ENCODE measurements at regions not wholly inside any gene's neighbourhood (a gene's known extent, or its start where the extent isn't known, plus 50 kb on each side); places are given as distances from the start of the nearest gene placed in this dataset.
"Not testable (repeated sequence)": the region's sequence is repeated elsewhere in the genome, so short reads cannot be mapped to it uniquely, and the experiment has no call there.

DNA sequence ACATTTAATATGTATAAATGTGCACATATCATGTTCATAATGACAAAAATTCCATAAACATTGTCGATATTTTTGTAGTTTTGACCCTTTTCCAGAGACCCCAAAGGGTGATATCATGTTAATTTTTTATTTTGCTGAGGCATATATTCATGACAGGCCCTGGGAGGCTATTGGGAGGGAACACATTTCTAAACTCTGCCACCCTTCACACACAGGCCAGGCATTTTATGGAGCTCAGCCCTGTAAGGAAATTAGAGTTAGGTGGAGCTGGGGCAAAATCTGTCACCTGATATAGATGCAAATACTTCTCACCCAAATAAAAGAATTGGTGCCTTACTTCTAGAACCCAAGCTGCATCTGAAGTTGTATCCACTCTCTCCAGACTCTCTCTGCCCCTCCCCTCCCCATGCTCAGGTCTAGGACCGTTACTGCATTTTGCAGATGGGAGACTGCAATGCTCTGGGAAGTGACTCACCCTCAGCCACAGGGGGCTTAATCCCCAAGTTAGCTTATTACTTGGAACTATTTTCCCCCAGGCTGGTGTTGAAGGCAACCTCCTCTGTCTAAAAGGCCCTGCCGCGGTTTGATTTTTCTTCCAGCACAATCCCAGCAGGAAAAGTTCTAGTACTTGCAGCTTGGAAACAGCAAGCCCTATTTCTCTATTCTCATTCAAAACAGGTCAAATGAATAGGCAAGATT, 238.9 kb downstream of the EMP1 start:
- no peak for DNase-seq

DNA sequence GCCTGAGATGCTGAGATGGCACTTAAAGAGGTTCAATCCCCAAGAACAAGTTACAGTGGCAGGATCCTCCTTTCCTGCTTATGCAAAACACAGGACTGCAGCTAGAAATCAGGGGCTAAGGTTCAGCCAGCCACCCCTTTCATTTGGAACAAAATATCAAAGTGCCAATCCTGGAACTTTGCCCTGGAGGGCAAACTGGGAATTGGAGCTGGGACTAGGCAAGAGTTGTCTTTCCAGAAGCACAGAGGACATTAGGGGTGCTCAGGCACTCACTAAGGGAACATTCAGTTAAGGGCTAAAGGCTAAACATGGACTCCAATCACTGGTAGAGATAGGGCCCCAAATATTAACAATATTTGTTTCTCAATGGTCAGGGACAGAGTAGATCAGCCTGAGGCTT, 237.2 kb downstream of the EMP1 start:
- no peak for DNase-seq

DNA sequence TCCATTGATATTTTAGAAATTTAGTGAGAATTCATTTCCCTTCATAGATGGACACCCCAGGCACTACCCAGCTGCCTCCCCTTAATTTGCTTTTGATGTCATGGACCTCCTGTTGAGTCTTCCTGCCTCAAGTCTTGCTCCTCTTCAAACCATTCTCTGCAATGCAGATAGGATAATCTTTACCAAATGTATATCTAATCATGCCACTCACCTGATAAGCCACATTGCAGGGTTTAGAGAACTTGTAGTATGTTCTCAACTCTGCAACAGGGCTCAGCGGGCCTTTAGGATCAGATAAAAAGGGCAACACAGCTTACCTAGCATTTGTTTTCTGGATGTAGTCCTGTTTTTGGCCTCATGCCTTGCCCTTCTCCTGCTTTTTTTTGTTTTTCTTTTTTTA, 234.5 kb downstream of the EMP1 start:
- no peak for DNase-seq

DNA sequence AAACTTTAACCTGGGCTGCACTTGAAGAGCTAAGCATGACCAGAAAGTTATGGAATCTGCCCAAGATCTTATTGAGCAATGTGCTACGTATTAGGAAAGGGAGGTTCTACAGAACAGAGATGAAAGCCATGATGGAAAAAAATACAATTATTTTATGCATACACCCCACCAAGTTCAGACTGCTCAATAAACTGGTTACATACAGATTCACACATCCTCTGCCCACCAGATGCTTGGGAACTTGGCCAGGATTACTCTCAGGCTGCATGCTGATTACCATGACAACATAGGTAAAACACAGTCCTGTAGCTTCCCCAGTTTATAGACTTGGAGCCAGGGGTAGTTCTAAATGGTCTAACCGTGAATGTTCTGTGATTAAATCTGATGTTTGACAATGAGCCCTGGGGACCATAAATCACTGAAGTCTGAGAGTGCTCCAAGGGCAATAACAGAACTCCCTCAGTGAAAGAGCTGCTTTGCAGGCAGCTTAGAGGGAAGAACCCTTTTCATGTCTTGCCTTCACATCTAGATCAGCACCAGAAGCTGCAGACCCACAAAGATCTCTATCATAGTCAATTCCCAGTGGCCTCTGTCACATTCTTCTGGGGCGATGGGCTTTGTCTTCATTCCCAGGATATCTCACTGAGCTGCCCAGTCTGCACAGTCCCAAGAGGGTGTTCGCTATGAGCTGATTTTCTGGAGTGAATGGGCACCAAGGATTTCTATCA, 232.2 kb downstream of the EMP1 start:
- DNase-seq: no peak

DNA sequence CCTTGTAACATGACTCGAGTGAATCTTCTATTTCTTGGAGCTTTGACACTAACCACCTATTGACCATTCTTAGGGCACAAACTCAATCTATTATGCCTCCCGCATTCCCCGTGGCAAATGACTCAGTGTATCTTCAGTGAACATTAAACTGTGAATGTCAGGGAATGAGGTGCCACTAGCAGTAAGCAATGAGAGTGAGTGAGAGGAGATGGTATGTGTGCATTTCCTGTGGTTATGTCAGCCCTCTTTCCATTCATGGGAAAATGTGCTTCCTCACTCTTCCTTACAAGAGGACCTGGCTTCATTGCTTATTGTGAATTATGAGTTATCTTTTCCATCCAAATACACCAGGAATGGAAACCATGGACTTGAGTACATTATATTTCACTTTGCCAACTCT, 229.2 kb downstream of the EMP1 start:
- no peak for DNase-seq

DNA sequence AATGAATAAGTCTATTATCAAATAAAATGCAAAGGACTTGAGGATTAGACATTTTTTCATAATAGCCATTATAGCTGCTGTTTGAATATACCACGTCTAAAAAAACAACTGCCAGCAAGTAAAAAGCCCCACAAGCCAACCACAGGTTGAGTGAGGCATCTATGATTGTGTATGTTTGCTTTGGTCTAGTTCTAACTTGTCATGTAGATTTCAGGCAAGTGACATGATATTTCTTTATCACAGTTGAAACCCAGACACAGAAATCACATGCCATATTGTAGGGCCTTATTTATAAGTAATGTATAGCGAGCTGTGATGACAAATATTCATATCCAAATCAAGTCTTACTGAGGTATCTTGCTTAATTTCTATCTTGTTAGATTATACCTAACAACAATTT, 225.8 kb downstream of the EMP1 start:
- no peak for DNase-seq

DNA sequence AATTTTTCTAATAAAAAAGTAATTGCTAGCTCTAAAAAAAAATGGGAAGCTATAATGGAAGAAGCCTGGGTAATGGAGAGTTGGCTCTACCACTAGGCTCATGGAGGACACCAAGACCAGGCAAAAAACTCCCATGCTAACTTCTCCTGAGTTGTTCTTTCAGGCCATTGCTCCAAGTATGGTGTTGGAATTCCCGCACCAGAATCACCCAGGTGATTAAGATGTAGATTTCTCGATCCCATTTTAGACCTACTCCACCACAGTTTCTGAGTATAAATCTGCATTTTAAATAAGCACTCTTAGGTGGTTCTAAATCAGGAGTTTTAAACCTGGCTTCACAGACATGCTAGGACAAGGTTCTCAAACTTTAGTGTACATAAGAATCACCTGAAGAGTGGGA, 221.0 kb downstream of the EMP1 start:
- DNase-seq: no peak

DNA sequence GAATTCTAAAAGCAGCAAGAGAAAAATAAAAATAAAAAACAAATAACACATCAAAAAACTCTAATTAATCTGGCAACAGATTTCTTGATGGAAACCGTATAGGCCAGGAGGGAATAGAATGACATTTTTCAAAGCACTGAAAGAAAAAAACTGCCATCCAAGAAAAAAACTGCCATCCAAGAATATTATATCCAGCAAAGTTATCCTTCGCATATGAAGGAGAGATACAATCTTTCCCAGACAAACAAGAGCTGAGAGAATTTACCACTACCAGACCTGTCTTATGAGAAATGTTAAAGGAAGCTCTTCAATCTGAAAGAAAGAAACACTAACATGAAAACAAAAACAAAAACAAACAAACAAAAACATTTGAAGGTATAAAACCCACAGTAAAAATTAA, 214.8 kb downstream of the EMP1 start:
- DNase-seq: no peak

DNA sequence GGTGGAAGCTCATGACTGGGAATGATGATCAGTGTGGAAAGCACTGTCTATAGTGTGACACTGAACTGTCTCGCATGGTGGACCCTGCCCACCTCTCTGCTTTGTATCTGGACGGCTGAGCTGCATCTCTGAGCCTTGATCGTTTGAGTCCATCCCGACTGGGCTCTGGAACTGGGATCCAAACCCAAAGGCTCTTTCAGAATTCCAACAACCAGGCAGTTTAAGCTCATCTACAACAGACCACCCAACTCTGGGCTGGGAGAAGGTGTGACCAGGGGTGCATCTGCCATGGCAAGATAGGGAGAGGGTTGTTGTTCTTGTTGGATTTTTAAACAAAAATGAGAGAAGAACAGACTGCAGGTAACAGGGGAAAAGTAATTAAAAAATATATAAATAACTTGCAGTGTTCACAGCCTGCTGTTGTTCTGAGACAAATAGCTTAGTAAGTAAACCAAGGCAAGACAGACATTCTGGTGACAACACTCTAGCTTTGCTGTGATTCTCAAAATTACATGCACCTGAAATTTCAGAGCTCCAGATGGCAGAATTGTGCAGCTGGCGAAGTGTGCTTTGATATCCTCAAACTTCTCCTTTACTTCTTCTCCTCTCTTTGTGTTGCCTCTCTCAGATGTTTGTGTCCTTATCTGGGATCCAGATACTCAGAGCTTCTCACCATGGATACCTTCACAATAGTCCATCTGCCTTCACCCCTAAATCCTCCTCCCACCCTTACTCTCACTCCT, 209.6 kb downstream of the EMP1 start:
- DNase-seq: no peak

DNA sequence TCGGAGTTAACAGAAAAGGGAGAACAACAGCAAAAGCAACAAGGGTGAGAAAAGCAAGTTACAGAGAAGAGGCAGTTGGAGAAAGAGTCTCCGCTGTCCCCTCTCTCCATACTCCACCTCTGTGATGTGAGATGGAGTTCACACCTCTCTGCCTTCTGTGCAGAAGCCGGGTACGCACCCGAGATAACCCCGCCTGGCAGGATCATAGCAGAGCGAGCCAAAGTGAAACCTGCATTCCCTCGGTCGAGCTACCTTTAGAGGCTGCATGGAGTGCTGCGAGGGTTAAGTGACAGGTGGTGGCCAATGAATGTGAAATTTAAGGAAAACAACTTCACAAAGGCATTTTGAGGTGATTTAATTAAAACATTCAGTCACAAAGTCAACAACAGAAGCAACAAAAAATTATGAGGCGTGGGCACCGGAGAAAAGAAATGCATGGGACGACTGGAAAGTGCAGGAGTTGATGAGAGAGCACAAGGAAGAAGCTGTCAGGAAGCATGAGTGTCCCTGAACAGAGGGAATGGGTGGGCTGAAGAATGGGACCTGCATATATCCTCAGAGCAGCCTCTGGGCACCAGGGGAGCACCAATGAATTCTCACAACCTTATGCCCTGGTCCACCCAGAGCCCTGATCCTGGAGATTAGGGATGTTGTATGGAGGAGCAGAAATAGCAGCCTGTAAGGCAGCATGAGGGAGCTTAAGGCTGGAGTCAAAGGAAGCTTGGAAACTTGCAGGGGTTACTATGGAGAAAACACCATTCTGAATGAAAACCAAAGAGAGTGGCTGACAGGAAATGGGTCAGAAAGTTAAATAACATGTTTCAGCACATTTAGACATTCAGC, 208.3 kb downstream of the EMP1 start:
- DNase-seq: no peak

DNA sequence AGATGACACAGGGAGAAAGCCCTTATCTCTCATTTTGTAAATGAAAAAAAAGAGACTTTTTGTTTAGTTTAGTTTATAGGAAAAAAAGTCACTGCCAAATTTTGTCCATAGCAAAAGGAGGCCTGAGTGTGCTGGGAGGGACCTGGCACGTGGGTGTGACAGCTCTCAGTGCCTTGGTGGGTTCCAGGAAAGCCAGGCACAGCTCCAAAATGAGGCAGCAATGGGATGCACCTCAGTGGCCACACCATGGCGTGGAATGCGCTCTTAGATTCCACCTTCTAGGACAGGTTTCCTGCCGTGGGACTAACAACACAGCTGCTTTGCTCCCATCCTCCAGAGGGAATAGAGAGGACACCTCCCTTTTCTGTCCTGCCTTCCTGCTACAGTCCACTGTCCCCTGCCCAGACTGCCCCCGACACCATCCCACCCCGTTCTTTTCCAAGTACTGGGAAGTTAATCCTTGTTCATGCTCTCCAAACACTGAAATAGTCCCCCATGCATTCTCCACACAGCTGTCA, 207.6 kb downstream of the EMP1 start:
- no peak for DNase-seq

DNA sequence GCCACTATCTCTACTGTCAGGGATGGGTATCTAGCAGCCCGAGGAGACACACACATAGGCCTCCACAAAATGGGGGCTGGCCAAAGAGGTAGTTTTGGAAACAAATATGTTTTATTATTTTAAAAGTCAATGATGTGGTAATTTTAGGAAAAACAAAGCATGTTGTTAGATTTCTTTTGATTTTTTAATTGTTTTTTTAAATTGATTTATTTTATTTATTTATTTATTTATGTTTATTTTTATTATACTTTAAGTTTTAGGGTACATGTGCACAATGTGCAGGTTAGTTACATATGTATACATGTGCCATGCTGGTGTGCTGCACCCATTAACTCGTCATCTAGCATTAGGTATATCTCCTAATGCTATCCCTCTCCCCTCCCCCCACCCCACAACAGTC, 194.8 kb downstream of the EMP1 start:
- not testable (repeated sequence) for DNase-seq

DNA sequence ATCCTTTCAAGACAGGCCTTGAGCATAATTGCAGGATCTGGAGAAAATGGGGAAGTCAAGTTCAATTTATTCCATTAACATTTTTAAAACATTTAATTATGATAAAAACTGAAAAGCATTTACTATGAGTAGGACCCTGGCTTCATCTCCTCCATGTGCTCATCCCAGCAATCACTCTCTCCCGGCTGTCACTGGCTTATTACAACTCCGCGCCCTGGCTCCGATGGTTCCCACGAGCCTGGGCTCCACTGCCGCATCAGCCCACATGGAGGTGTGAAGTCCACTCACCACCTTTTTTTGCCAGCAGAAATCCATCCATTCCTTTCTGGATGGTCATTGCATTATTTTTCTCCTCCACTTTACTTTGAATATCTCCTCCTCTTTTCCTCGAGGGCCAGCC, 194.4 kb downstream of the EMP1 start:
- no peak for DNase-seq

DNA sequence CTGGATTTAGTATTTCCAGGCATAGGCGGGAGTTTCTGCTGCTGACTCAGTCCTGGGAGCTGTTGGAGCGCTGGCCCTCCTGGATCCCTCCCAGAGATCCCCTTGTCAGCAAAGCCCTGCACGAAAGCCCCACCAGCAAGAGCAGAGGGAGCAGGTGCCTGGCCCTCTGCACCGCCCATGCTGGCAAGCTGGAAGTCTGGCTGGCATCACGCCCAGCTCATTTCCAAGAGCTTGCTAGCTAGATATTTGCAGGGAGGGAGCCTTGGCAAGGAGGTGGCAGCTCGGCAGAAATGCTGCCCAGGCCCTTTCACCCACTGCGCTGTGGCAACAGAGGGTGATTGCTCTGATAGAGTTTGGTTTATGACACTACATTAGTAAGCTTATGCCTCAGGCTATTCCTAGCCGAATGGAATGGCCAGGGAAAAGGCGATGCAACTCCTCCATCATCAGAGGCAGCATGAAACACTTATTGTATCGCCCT, 193.9 kb downstream of the EMP1 start:
- DNase-seq: peak; percentile 81

DNA sequence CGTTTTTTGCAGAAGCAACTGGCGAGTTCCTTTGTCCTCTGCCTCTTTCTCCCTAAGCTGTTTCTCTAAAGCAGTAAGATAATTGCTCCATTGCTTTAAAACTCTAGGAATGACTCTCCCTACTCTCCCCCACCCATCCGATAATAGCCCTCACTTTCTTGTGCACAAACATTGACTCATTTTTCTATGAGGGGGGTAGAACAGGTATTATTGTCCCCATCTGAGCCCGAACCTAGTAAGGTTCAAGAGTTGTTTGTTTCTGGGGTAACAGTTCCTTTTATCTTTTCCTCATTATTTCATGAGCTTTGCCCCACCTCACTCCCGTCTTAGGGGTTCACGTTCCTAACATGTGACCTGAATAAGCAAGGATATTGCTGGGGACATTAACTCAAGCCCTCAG, 190.6 kb downstream of the EMP1 start:
- DNase-seq: no peak

DNA sequence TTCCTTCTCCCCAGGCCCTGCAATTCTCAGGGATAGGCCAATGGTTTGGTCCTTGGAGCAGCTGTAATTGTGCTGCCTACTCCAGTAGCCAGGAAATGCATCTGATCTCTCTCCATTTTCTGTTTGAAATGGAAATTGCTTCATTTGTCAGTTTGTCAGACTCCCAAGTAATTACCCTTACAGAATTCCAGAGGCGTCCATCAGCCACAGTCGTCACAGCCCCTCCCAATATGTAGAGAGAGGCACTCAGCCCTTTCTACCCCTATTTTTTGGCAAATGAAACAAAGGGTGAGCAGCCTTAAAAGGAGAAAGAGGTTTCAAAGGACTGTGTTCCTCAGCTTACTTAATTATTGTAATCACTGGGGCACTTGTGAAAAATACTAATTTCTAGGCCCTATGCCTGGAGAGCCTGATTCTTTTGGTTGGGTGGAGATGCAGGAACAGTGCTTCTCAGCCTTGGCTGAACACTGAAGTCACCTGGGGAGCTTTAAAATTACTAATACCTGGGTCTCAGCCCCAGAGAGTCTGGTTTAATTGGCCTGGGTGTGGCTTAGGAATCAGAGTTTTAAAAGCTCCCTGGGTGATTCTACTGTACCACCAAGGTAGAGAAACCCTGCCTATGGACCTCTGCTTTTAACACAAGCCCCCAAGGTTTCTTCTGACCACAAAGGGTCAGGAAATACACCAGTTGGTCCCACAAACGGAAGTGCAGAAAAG, 190.0 kb downstream of the EMP1 start:
- DNase-seq: no peak

DNA sequence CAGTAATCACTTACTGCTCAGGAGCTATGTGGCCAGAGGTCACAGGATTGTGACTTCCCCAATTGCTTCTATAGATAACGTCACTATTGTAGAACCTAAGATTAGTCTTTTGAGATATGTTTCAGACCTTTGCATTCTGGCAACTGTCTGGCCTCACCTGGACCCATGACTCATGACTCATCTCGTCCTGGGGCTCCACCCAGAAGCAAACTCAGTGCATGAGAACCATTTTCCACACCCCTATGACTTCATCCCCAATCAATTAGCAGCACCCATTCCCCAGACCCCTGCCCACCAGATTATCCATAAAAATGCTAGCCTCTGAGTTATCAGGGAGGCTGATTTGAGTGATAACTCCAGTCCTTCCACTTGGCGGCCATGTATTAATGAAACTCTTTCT, 186.9 kb downstream of the EMP1 start:
- no peak for DNase-seq

DNA sequence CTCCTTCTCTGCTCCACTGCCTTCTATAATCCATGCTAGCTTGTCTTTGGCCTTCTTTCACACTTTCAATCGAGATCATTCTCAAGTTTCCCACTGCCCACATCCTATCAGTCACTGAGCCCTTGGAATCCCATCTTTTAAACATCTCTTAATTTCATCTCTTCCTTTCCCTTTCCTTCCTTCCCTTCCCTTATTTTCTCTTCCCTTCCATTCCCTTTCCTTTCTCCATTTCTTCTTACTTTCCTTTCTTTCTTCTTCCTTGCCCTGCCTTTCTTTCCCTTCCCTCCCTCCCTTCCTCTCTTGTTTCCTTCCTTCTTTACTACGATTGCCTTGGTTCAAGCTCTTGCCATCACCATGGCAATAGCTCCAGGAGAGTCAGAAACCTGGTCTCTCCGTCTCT, 183.8 kb downstream of the EMP1 start:
- DNase-seq: no peak

DNA sequence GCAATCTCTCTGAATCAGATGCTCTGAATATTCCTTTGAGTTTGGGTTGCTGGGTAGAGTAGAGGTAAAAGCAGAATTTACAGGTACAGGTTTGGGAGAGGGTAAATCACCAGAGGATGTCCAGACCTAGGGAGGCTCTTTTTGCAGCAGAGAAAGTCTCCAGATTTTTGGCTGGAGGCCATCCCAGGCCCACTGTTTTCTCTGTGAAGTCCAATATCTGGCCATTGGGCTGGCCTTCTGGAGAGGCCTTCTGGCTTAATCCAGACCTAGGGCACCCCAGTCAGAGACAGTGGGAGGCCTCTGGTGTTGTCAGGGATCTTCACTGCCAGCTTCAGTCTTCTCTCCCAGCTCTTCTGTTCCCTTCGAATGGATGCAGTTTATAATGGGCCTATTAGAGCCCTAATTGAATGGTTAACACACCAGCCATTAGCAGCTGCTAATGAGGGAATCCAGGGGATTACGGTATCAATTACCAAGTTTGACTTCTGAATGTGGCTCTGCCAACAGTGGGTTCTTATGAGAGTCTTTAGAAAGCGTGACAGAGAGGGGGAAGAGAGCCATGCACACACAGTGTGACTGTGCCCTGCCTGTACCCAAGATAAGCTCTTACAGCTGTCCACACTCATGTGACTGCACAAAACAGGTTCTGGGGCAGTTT, 183.1 kb downstream of the EMP1 start:
- no peak for DNase-seq

DNA sequence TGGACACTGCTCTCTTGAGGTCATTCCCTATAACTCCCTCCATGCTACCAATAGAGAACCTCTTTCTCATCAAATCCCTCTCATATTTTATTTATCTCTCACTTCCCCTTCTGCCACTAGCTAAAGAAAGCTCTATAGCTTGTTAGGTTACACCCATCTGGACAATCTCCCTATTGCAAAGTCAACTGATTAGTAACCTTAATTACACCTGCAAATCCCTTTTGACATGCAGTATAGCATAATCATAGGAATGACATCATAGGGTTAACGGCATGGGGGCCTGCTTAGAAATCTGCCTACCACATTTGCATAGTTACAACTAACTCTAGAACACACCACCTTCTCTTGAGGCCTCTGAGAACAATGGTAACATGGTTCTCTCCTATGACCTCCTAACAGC, 181.2 kb downstream of the EMP1 start:
- DNase-seq: no peak

Data from hindlimb muscle (tissue), 1 donor.